GM21447 (cell line): ENCODE measurements at regions not wholly inside any gene's neighbourhood (a gene's known extent, or its start where the extent isn't known, plus 50 kb on each side); places are given as distances from the start of the nearest gene placed in this dataset.
A peak's percentile ranks its signal among the peaks of the same experiment; 100 is the strongest.
"Not testable (repeated sequence)": the region's sequence is repeated elsewhere in the genome, so short reads cannot be mapped to it uniquely, and the experiment has no call there.

Experiments
- ATAC-seq: cut with Tn5 transposase; IDR thresholded peaks from one replicate; pipeline ENCODE4 v1.9.1; 2021; ENCODE audit not compliant: unreplicated experiment

DNA sequence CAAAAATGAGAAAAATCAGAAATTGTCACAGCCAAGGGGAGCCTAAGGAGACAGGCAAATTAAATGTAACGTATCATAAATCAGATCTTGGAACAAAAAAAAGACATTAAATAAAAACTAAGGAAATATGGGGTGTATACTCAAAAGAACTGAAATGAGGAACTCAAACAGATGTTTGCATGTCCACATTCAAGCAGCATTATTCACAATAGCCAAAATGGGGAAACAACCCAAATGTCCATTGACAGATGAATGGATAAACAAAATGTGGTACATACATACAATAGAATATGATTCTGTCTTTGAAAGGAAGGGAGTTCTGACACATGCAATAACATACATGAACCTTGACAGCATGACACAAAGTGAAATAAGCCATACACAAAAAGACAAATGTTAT, 155.8 kb upstream of the KLF7 start:
- no peak for ATAC-seq

DNA sequence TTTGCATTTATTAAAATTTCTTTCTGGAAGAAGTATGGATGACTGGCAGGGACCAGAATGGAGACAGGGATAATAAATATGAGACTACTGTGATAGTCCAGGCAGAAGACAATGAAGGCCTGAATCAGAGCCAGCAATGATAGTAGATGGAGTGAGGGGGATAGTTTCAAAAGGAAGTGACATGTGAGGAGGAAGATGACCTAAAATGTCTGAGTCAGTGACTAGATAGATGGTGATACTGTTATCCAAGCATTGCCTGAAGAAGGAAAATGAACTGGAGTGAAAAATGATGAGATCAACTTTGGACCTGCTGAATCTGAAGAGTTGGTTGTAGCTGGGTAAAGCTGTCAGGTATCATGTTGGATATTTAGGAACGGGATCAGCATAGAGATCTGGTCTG, 158.3 kb upstream of the KLF7 start:
- ATAC-seq, result no peak

GRCh38 chr2:207327513-207327912, 161.8 kb upstream of the KLF7 start:
- ATAC-seq, result no peak

GRCh38 chr2:207328944-207329386, 163.2 kb upstream of the KLF7 start:
- peak; percentile 38 for ATAC-seq

- peak; percentile 52 for ATAC-seq
Observed at GRCh38 chr2:207330912-207331311, 165.2 kb upstream of the KLF7 start.

DNA sequence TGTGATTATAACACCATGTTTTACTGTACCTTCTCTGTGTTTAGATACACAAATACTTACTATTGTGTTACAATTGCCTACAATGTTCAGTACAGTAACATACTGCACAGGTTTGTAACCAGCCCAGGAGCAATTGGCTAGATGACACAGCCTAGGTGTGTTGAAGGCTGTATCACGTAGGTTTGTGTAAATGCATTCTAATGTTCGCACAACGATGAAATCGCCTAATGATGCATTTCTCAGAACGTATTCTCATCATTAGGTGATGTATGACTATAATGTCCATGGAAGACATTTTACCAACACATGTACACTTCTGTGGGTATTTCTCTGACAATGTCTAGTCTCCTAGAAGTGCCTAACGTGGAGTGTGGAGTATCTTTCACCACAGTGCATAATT, 165.9 kb upstream of the KLF7 start:
- ATAC-seq, result no peak

GRCh38 chr2:207332480-207333212, 166.9 kb upstream of the KLF7 start:
- ATAC-seq, result peak; percentile 23

DNA sequence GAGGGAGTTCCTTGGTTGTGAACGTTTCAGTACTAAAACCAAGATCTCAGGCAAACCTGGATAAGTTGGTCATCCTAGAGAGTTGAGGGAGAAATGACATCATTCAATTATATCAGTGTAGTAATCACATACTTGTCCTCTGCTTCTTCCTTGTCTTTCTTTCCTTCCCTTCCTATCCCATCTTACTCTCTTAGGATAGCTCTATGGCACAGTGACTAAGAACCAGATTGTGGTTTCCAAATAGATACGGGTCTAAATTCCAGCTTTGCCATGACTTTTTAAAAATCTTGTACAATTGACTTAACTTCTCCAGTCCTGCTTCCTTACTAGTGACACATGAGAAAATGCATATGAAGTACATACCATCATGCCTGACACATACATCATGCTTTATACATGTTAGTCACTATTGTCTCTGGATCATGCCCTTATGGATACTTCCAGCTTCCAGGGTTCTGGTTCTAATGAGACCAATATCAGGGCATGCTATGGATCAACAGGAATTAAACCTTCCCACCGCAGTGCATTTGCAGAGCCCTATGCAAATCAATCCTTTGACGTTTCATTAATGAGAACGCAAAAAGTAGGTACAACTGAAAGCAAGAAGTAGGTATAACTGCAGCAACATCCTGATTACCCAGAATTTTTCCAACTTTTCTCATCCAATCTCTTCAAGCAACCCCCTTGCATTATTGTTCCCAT, 168.0 kb upstream of the KLF7 start:
- ATAC-seq, result no peak

DNA sequence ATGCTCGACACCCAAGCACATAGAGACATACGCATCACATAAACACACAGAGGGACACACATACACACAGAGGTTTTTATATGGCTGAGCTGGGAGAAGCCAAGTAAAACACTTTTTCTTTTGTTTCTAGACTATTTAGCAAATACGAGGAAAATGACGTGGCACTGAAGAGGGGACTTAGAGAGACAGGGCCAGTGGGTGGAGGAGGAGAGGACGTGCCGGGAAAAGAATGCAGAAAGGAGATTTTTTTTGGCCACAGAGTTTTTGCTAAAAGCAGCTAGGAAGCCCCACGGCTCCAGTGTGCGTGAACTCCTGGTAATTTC, 168.5 kb upstream of the KLF7 start:
- ATAC-seq, result no peak

- ATAC-seq, result peak; percentile 29
Observed at GRCh38 chr2:207334624-207335371, 169.1 kb upstream of the KLF7 start.

GRCh38 chr2:207337234-207338219, 171.8 kb upstream of the KLF7 start:
- ATAC-seq, result peak; percentile 40

- ATAC-seq, result no peak
Observed at GRCh38 chr2:207338220-207338607, 172.5 kb upstream of the KLF7 start.

DNA sequence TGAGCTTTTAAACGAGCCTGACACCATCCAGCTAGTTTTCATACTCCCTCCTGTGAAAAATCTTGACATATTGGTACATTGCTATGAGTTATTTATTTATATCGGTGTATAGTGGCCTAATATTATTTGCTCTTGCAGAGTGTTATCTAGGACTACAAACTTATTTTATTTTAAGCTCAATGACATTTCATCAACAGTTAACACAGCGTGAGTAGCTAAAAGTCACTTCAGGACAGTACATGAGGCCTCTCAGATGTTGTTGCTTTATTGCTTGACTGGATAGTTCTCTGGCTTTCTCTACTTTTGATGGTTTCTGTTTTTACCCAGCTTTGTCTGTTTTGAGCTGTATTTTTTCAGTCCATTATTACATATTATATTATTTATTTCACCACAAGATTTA, 172.9 kb upstream of the KLF7 start:
- ATAC-seq, result no peak

DNA sequence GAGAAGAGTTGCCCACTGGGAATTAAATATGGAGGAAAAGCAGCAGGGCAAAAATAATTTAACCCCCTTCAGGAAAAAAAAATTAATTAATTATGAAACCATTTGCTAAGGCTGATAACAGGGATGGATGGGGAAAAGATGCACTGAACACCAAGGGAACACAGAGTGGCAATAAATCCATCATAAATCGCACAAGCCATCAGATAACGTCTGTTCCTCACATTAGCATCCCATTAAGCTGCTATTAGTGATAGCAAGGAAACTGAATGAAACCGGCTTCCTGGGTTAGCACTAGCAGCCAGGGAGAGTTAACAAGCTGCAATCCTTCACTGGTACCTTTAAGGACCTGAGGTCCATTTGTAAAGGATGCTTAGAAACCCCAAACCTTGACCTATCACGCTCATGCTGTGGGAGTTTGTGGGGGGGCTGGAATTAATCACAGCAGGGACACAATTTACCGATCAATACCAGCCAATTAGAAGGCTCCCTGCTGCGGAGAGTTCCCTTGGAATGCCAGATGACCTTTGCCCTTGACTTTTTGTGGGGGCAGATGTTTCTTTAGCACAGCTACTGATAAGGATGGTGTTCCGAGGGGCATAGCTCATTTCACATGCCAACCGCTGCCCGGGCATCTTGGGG, 175.5 kb upstream of the KLF7 start:
- no peak for ATAC-seq

DNA sequence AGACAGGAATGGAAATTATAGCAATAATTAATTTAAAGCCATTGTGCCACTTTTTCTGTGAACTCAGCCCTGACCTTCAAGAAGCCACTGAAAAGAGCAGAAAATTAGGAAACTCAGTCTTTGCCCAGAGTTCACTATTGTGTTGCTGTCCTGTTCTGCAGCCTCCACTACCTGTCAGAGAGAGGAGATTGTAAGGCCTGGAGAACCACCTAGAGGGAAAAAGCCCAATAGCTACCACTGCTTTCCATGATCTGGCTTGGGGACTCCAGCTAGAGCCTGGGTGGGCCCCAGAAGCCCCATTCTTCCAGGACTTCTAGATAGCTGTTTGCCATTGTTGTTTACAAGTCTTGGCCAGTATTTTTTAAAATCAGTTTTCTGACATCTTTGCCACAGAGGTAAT, 176.1 kb upstream of the KLF7 start:
- ATAC-seq, result no peak

- ATAC-seq, result not testable (repeated sequence)
Observed at GRCh38 chr2:207344596-207345394, 179.0 kb upstream of the KLF7 start.

- ATAC-seq, result no peak
Observed at GRCh38 chr2:207351171-207351570, 178.6 kb upstream of the CREB1 start.

DNA sequence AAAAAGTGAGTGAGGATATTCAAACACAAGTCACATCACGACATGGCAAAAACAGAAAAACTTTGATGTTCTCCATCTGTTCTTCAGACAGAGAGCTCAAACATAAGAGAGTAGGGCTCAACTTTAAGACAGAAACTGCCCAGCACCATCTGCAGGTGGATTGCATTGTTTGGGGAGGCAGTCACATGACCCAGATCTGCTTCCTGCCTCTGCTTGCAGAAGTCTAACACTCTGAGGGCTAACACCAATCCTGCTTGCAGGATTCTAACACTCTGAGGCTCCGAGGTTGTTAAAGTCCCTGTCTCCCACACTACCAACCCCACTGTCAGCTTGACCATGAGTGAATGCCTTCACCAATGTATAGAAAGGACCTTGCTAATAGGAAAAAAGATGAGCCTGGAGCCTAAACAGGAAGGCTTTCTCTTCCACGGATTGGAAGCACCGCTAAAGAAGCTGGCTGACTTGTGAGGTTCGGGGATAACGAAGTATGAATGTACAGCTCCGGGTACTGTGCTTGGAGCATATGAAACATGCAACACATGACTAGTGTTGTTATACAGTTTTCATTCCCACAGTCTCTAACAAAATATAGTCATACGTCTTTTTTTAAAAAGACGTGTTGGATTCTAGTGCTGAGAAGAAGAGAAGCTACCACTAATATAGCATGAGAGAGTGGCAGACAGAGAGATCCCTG, 176.6 kb upstream of the CREB1 start:
- ATAC-seq, result peak; percentile 77

DNA sequence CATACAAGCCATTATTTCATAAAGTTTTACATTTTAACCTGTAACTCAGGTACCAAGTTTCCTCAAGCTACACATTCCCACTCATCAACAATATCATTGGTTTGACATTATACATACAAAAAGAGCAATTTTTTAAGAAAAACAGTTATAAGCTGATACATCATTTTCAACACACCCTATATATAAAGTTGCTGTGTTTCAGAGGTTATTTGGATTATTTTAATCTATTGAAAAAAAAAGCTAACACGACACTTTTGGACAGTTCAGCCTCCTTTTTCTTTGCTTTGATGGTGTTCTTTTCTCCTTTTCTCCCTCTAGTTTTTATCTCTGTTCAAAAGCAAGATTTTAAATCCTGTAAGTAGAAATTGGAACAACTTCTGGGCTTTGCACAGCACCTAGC, 175.9 kb upstream of the CREB1 start:
- no peak for ATAC-seq
